BJ (cell line): ENCODE measurements at regions not wholly inside any gene's neighbourhood (a gene's known extent, or its start where the extent isn't known, plus 50 kb on each side); places are given as distances from the start of the nearest gene placed in this dataset.

Source experiments
- CTCF ChIA-PET: fragments of 350-600 bp; formaldehyde crosslinking; extraction: SDS; loops from one replicate; lab custom pipeline; 2021; ENCODE audit warnings: antibody characterized with exemption, inconsistent platforms; lab: Yijun Ruan, JAX
- POLR2A ChIA-PET: fragments of 300-600 bp; sonication (Branson Sonifier 250); formaldehyde crosslinking; extraction: SDS; loops from one replicate; lab custom pipeline; 2021; ENCODE audit warnings: antibody characterized with exemption; lab: Charles Lee
- DNase-seq: peaks from one replicate; pipeline ENCODE4 v3.0.0-alpha.2; 2011; ENCODE audit warnings: low read depth
- H3K27me3 ChIP-seq: 2 replicates; pipeline ENCODE4 v1.6.0; 2011; ENCODE audit warnings: low read length; ENCODE audit not compliant: control insufficient read depth, insufficient read depth
- H3K36me3 ChIP-seq: 2 replicates; pipeline ENCODE4 v1.5.1; 2011; ENCODE audit warnings: low read length; ENCODE audit not compliant: control insufficient read depth, insufficient read depth
- H3K4me3 ChIP-seq: 2 replicates; pipeline ENCODE4 v1.5.1; 2011; ENCODE audit warnings: low read depth, mild to moderate bottlenecking, control low read depth, low read length
- CTCF ChIP-seq: IDR thresholded peaks from 2 replicates; pipeline ENCODE4 v1.5.1; 2011; ENCODE audit warnings: low read depth, mild to moderate bottlenecking, control low read depth, inconsistent platforms, low read length, moderate library complexity; ENCODE audit not compliant: insufficient read depth

GRCh38 chr4:160372390-160372789 lies 1269.5 kb downstream of the RAPGEF2 start:
- ChIA-PET CTCF (no interaction called here), POLR2A (no interaction called here)
- Histone ChIP-seq H3K4me3 (no peak overlapping the region), H3K36me3 (no peaks in the 10 kb centered on the region), H3K27me3 (no peaks in the 10 kb centered on the region; the same call in 1 of the 2 replicates)
- TF ChIP-seq CTCF: no peak
- no peak for DNase-seq

GRCh38 chr4:160373911-160374310 lies 1271.0 kb downstream of the RAPGEF2 start:
- CTCF ChIA-PET: no interaction called here

GRCh38 chr4:160375772-160376452 lies 1273.0 kb downstream of the RAPGEF2 start:
- CTCF ChIA-PET: no interaction called here
- POLR2A ChIA-PET: no interaction called here
- Histone ChIP-seq H3K27me3 (no peaks in the 10 kb centered on the region; the same call in 1 of the 2 replicates), H3K36me3 (no peaks in the 10 kb centered on the region), H3K4me3 (no peak overlapping the region)
- TF ChIP-seq CTCF: no peak
- no peak for DNase-seq

More at GRCh38 chr4:160373911-160374310, 1271.0 kb downstream of the RAPGEF2 start:
- no peak overlapping the region for H3K4me3 ChIP-seq
- POLR2A ChIA-PET: no interaction called here
- H3K36me3 ChIP-seq: no peaks in the 10 kb centered on the region
- no peaks in the 10 kb centered on the region; the same call in 1 of the 2 replicates for H3K27me3 ChIP-seq
- no peak for DNase-seq
- TF ChIP-seq CTCF: no peak

GRCh38 chr4:160386846-160387245 lies 1284.0 kb downstream of the RAPGEF2 start:
- DNase-seq: no peak
- ChIA-PET POLR2A (no interaction called here), CTCF (no interaction called here)
- H3K4me3 ChIP-seq: no peak overlapping the region
- H3K36me3 ChIP-seq: no peaks in the 10 kb centered on the region
- no peak for TF ChIP-seq CTCF
- no peaks in the 10 kb centered on the region for H3K27me3 ChIP-seq

GRCh38 chr4:160399826-160400225 lies 1296.9 kb downstream of the RAPGEF2 start:
- ChIA-PET POLR2A (no interaction called here), CTCF (no interaction called here)
- Histone ChIP-seq H3K36me3 (no peaks in the 10 kb centered on the region), H3K4me3 (no peak overlapping the region), H3K27me3 (no peaks in the 10 kb centered on the region)
- no peak for TF ChIP-seq CTCF
- DNase-seq: no peak
